ENCODE measurements at regions not wholly inside any gene's neighbourhood (a gene's known extent, or its start where the extent isn't known, plus 50 kb on each side); places are given as distances from the start of the nearest gene placed in this dataset.

GRCh38 chr21:22925032-22925431, 1926.8 kb downstream of the NCAM2 start:
- TF ChIP-seq CTCF (IDR thresholded peaks at IDR 0.05) (no peak), POLR2A (IDR thresholded peaks at IDR 0.05) (no peak)
